ENCODE measurements at regions not wholly inside any gene's neighbourhood (a gene's known extent, or its start where the extent isn't known, plus 50 kb on each side); places are given as distances from the start of the nearest gene placed in this dataset.

DNA sequence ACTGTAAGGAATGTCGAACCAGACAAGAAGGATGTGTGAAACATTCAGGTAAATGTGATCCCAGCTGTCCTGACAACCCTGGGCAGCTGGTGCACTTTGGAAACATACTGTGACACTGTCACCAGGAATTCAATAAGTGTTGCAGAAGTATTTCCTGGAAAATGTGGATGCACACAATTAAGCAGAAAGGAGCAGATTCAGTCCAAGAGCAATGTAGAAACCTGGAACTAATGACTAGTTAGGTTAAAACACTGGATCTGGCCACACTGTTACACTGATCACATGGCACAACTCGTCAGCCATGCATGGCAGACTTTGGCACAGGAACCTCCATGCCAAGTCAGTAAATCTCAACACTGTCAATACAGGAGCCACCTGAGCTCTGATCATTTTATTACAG lies 109.0 kb downstream of the FAM174A start:
- H3K27ac ChIP-seq (ENCODE audit: low read length in 2 of 2): no peak overlapping the region
- no peak overlapping the region for H3K9ac ChIP-seq (ENCODE audit: low read length)
- no peak overlapping the region for H2AFZ ChIP-seq (ENCODE audit: insufficient read depth, low read depth, low read length, poor library complexity, severe bottlenecking)
- H3K36me3 ChIP-seq (replicated peaks in 1 of 2; ENCODE audit: control extremely low read depth in 1 of 2, control insufficient read depth in 1 of 2, extremely low read depth in 1 of 2, insufficient read depth in 2 of 2, low read length in 1 of 2): no peaks in the 10 kb centered on the region
- DNase-seq: no peak
- H3K4me1 ChIP-seq (ENCODE audit: control insufficient read depth in 2 of 2, insufficient read depth in 2 of 2, low read length in 2 of 2): no peaks in the 10 kb centered on the region
- POLR2A ChIA-PET: no interaction called here
- Mint-ChIP-seq H3K4me1 (no peaks in the 10 kb centered on the region), H3K27ac (no peak overlapping the region), H3K9me3 (ENCODE audit: insufficient read depth) (no peaks in the 10 kb centered on the region), H3K27me3 (peaks cover 11% of the 10 kb centered on the region), H3K4me3 (no peak overlapping the region)
- no peaks in the 10 kb centered on the region for H3K9me3 ChIP-seq (ENCODE audit: control extremely low read depth in 1 of 3, control insufficient read depth in 2 of 3, insufficient read depth in 1 of 3, low read length in 2 of 3)
- intact Hi-C loops (cut with micrococcal nuclease): no loop called here
- WGBS (ENCODE audit: insufficient coverage): 84% methylated on average over 2 of the region's 2 CpGs
- no peaks in the 10 kb centered on the region for H4K20me1 ChIP-seq (ENCODE audit: control insufficient read depth, insufficient read depth, low read length, poor library complexity, severe bottlenecking)
- no peak overlapping the region for H3K4me3 ChIP-seq (ENCODE audit: control extremely low read depth in 1 of 5, extremely low read depth in 1 of 5, insufficient read depth in 1 of 5, low read depth in 2 of 5, low read length in 4 of 5)
- TF ChIP-seq, protein P1, sequence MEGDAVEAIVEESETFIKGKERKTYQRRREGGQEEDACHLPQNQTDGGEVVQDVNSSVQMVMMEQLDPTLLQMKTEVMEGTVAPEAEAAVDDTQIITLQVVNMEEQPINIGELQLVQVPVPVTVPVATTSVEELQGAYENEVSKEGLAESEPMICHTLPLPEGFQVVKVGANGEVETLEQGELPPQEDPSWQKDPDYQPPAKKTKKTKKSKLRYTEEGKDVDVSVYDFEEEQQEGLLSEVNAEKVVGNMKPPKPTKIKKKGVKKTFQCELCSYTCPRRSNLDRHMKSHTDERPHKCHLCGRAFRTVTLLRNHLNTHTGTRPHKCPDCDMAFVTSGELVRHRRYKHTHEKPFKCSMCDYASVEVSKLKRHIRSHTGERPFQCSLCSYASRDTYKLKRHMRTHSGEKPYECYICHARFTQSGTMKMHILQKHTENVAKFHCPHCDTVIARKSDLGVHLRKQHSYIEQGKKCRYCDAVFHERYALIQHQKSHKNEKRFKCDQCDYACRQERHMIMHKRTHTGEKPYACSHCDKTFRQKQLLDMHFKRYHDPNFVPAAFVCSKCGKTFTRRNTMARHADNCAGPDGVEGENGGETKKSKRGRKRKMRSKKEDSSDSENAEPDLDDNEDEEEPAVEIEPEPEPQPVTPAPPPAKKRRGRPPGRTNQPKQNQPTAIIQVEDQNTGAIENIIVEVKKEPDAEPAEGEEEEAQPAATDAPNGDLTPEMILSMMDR (IDR thresholded peaks at IDR 0.05): no peak
- TF ChIP-seq EZH2 (IDR thresholded peaks at IDR 0.05; ENCODE audit: borderline replicate concordance, insufficient read depth, low read depth, low read length, poor library complexity, severe bottlenecking): no peak
- no peak for ATAC-seq (ENCODE audit: low read depth)
- CTCF ChIA-PET: no interaction called here
- H3K79me2 ChIP-seq (ENCODE audit: control insufficient read depth, insufficient read depth, low read length): no peaks in the 10 kb centered on the region
- no peak overlapping the region for H3K4me2 ChIP-seq (replicated peaks; ENCODE audit: low read depth, low read length, poor library complexity, severe bottlenecking)
- peaks cover 0 to 5% (median 0%) of the 10 kb centered on the region in 4 experiments for H3K27me3 ChIP-seq (replicated peaks in 1 of 4; ENCODE audit: control extremely low read depth in 1 of 4, control insufficient read depth in 3 of 4, insufficient read depth in 4 of 4, low read length in 3 of 4)

DNA sequence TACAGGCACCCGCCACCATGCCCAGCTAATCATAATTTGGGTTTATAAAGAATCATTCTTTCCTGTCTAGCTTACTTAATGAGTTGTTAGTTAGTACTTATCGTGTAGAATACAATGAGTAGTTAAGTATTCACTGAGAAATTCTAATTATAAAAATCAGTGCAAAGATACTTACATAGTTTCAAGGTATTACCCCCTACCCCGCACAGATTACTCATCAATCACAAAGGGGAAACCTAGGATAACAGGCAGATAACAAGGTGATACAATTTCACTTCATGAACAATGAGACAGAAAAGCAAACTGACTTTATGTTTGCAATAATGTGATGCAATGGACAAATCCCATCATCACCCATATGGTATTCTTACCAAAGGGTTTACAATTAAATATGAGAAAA lies 109.6 kb downstream of the FAM174A start:
- H4K20me1 ChIP-seq (ENCODE audit: control insufficient read depth, insufficient read depth, low read length, poor library complexity, severe bottlenecking): no peaks in the 10 kb centered on the region
- H3K4me2 ChIP-seq (replicated peaks; ENCODE audit: low read depth, low read length, poor library complexity, severe bottlenecking): no peak overlapping the region
- WGBS (ENCODE audit: insufficient coverage): no CpG with 5 or more reads among the region's 3 CpGs
- H3K27ac ChIP-seq (ENCODE audit: low read length in 2 of 2): no peak overlapping the region
- no peak for TF ChIP-seq EZH2 (IDR thresholded peaks at IDR 0.05; ENCODE audit: borderline replicate concordance, insufficient read depth, low read depth, low read length, poor library complexity, severe bottlenecking)
- TF ChIP-seq, protein P1 (IDR thresholded peaks at IDR 0.05): no peak
- H3K27ac Mint-ChIP-seq: no peak overlapping the region
- H3K9ac ChIP-seq (ENCODE audit: low read length): no peak overlapping the region
- no peaks in the 10 kb centered on the region for H3K4me1 Mint-ChIP-seq
- H3K4me3 Mint-ChIP-seq: no peak overlapping the region
- DNase-seq: no peak
- no peaks in the 10 kb centered on the region for H3K79me2 ChIP-seq (ENCODE audit: control insufficient read depth, insufficient read depth, low read length)
- intact Hi-C loops (cut with micrococcal nuclease): no loop called here
- no peak overlapping the region for H3K4me3 ChIP-seq (ENCODE audit: control extremely low read depth in 1 of 5, extremely low read depth in 1 of 5, insufficient read depth in 1 of 5, low read depth in 2 of 5, low read length in 4 of 5)
- H3K36me3 ChIP-seq (replicated peaks in 1 of 2; ENCODE audit: control extremely low read depth in 1 of 2, control insufficient read depth in 1 of 2, extremely low read depth in 1 of 2, insufficient read depth in 2 of 2, low read length in 1 of 2): no peaks in the 10 kb centered on the region
- no peak overlapping the region for H2AFZ ChIP-seq (ENCODE audit: insufficient read depth, low read depth, low read length, poor library complexity, severe bottlenecking)
- H3K27me3 Mint-ChIP-seq: peaks cover 14% of the 10 kb centered on the region
- ATAC-seq (ENCODE audit: low read depth): no peak
- no peaks in the 10 kb centered on the region for H3K9me3 ChIP-seq (ENCODE audit: control extremely low read depth in 1 of 3, control insufficient read depth in 2 of 3, insufficient read depth in 1 of 3, low read length in 2 of 3)
- peaks cover 0 to 5% (median 0%) of the 10 kb centered on the region in 4 experiments for H3K27me3 ChIP-seq (replicated peaks in 1 of 4; ENCODE audit: control extremely low read depth in 1 of 4, control insufficient read depth in 3 of 4, insufficient read depth in 4 of 4, low read length in 3 of 4)
- H3K9me3 Mint-ChIP-seq (ENCODE audit: insufficient read depth): no peaks in the 10 kb centered on the region
- no peaks in the 10 kb centered on the region for H3K4me1 ChIP-seq (ENCODE audit: control insufficient read depth in 2 of 2, insufficient read depth in 2 of 2, low read length in 2 of 2)
- POLR2A ChIA-PET: no interaction called here
- CTCF ChIA-PET: no interaction called here

Measured in B cell (primary cell).